K562 (cell line): ENCODE measurements at regions not wholly inside any gene's neighbourhood (a gene's known extent, or its start where the extent isn't known, plus 50 kb on each side); places are given as distances from the start of the nearest gene placed in this dataset.

Experiments used
- CBX5 ChIP-seq: IDR thresholded peaks from 2 replicates; pipeline ENCODE4 v1.6.1; 2014; ENCODE audit warnings: low read depth, borderline replicate concordance
- CHD2 ChIP-seq: IDR thresholded peaks from 2 replicates; pipeline ENCODE4 v1.6.1; 2011; ENCODE audit warnings: low read depth, low read length
- CTCF ChIP-seq, 3 experiments: IDR thresholded peaks in 2 of 3; conservative IDR thresholded peaks in 1 of 3; 2 replicates each; pipeline ENCODE4 v1.5.1; 2011 to 2012; ENCODE audit warnings: low read length in 3 of 3, mild to moderate bottlenecking in 3 of 3, control low read depth in 2 of 3, improper control_type of control experiment in 1 of 3, inconsistent platforms in 1 of 3, low read depth in 1 of 3, mixed read lengths in 1 of 3, moderate library complexity in 1 of 3; ENCODE audit not compliant: insufficient read depth in 2 of 3
- E2F1 ChIP-seq: sonication (generic); formaldehyde crosslinking; IDR thresholded peaks from 2 replicates; pipeline ENCODE4 v1.8.1; 2023; ENCODE audit warnings: mild to moderate bottlenecking, missing genetic modification reagents, moderate library complexity
- LCOR ChIP-seq: sonication (generic); formaldehyde crosslinking; IDR thresholded peaks from 2 replicates; pipeline ENCODE4 v1.8.0; 2022; ENCODE audit warnings: mild to moderate bottlenecking, missing genetic modification reagents
- NBN ChIP-seq: fragments of 450-650 bp; IDR thresholded peaks from 2 replicates; pipeline ENCODE4 v1.6.1; 2016; ENCODE audit warnings: low read depth, mild to moderate bottlenecking
- NCOA2 ChIP-seq, 2 experiments: fragments of 450-650 bp; IDR thresholded peaks; 2 replicates each; pipeline ENCODE4 v1.6.1; 2018; ENCODE audit warnings: mild to moderate bottlenecking in 2 of 2, moderate library complexity in 1 of 2; ENCODE audit not compliant: partially characterized antibody in 2 of 2
- SNRNP70 ChIP-seq: fragments of 200-400 bp; formaldehyde crosslinking; optimal IDR thresholded peaks from 2 replicates; pipeline ENCODE3; 2017; ENCODE audit warnings: low read depth, low read length
- THRAP3 ChIP-seq: fragments of 450-650 bp; IDR thresholded peaks from 2 replicates; pipeline ENCODE4 v1.6.1; 2016; ENCODE audit warnings: mild to moderate bottlenecking, inconsistent platforms, borderline replicate concordance
- ZBTB11 ChIP-seq, 3 experiments: fragments of 200-800 bp in 1 of 3; fragments of 250-450 bp in 1 of 3; fragments of 450-650 bp in 1 of 3; sonication (Bioruptor Pico) in 1 of 3; sonication (Bioruptor generic) in 1 of 3; formaldehyde crosslinking in 1 of 3; IDR thresholded peaks; 2 replicates each; pipeline versions ENCODE4 v1.6.1 to v1.8.0; 2016 to 2022; ENCODE audit warnings: mild to moderate bottlenecking in 2 of 3, missing genetic modification characterization in 2 of 3, missing compliant biosample characterization in 1 of 3, moderate library complexity in 1 of 3

- TF ChIP-seq LCOR (CRISPR knock-in tag) (no peak), THRAP3 (no peak), NBN (no peak), NCOA2 (IDR thresholded peaks at IDR 0.05; ENCODE audit: partially characterized antibody in 2 of 2) (no peak), E2F1 (CRISPR knock-in tag) (no peak), CBX5 (no peak), ZBTB11 (CRISPR knock-in tag; IDR thresholded peaks at IDR 0.05) (no peak), CTCF (IDR thresholded peaks at IDR 0.05 in 2 of 3, conservative IDR thresholded peaks at IDR 0.05 in 1 of 3; ENCODE audit: insufficient read depth in 2 of 3, low read depth in 1 of 3, low read length in 3 of 3) (no peak), CHD2 (no peak), SNRNP70 (no peak)
Observed at GRCh38 chr14:65926935-65927700, 514.6 kb downstream of the FUT8 start.
